ENCODE measurements at regions not wholly inside any gene's neighbourhood (a gene's known extent, or its start where the extent isn't known, plus 50 kb on each side); places are given as distances from the start of the nearest gene placed in this dataset.

DNA sequence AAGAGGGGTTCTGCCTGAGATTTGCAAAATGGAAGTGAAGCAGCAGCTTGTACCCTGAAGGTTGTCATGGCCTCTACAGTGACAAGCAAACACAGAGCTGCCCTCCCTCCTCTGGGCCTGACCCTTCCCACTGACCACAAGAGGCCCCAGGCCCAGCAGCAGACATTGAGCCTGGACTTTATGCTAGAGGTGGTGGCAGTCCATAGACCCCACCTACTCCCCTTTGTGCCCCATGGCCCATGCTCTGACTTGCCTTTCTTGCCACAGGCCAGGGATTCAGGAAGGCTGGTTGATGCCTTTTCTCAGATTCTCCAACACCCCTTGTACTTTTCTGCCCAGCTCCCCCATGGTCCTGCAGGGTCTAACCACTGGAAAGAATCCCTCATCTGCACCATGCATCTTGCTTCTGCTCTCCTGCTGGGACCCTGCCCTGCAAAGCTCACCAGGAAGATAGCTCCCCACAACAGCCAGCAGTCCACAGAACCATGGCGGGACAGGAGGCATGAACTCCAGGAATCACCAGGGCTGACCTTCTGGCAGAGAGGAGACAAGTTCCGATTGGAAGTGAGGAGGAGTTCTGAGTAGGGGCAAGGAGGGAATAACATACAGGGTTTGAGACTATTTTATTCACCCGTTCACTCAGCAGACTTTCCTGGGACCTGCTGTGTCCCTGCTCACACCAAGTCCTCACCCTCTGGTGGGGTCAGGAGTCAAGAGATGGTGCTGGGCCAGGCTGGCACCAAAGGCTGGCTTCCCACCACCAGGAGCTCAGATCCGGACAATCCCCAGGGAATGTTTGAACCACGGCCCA is 263.8 kb downstream of the SYK start:
- H3K9me3 ChIP-seq: no peaks in the 10 kb centered on the region
- WGBS, 2 donors: 79 to 94% methylated on average over 2 to 3 of the region's 5 CpGs

DNA sequence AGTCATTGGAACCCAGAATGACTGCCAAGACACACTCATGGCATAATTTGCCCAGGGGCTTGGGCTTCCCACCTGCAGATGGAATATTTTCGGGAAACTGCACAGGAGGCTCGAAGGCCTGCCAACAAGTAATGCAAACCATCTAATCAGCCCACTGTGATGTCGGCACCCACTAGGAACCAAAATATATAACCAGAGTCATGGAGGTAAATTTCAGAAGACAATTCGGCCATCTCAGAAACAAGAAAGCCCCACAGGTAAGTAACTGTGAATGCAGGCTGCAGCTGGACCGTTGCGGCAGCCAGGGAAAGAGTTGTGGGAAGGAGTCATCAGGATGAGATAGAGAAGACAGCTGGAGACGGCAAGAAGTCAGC is 264.4 kb downstream of the SYK start:
- TF ChIP-seq POLR2A (IDR thresholded peaks at IDR 0.05): no peak
- no peak for TF ChIP-seq CTCF (IDR thresholded peaks at IDR 0.05)
- intact Hi-C loops (cut with DNase I): no loop called here
- DNase-seq: no peak

More for the DNA sequence above, 263.8 kb downstream of the SYK start:
- H3K4me3 ChIP-seq: no peak overlapping the region
- peaks cover 0 to 5% (median 0%) of the 10 kb centered on the region in 4 donors for H3K27me3 ChIP-seq
- H3K4me1 ChIP-seq: peaks cover 11 to 19% (median 12%) of the 10 kb centered on the region in 3 donors
- no peak for DNase-seq
- intact Hi-C loops (cut with DNase I): no loop called here
- TF ChIP-seq CTCF (IDR thresholded peaks at IDR 0.05): no peak
- TF ChIP-seq POLR2A (IDR thresholded peaks at IDR 0.05): no peak
- no peaks in the 10 kb centered on the region for H3K36me3 ChIP-seq
- H3K27ac ChIP-seq: no peak overlapping the region

DNA sequence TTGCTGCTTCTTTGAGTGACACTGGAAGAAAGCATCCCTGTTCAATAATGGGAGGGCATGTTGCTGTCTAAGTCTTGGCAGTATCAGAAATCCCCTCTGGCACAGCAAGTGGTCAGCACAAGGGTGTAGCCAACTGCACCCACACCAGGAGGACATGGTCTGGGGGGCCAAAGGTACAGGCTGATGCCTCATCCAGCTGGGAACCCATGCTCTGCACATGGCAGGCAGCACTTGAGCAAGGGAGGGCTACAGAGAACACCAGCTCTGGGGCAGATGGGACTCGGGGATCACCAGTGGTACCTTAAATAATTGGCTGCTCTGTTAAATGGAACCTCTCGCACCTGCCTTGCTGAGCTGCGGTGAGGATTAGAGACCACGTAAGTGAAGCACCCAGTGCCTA is 265.2 kb downstream of the SYK start:
- no peak for DNase-seq
- no peak overlapping the region for H3K27ac ChIP-seq
- H3K4me3 ChIP-seq: no peak overlapping the region
- TF ChIP-seq CTCF (IDR thresholded peaks at IDR 0.05): no peak
- TF ChIP-seq POLR2A (IDR thresholded peaks at IDR 0.05): no peak
- 93 to 98% methylated on average over 3 to 4 of the region's 4 CpGs for WGBS, 2 donors
- H3K9me3 ChIP-seq: no peaks in the 10 kb centered on the region
- H3K27me3 ChIP-seq: peaks cover 0 to 5% (median 0%) of the 10 kb centered on the region in 4 donors
- intact Hi-C loops (cut with DNase I): no loop called here
- peaks cover under 1 to 14% (median 4%) of the 10 kb centered on the region in 3 donors for H3K4me1 ChIP-seq
- no peaks in the 10 kb centered on the region for H3K36me3 ChIP-seq

More for the DNA sequence above, 264.4 kb downstream of the SYK start:
- Histone ChIP-seq H3K4me3 (no peak overlapping the region), H3K27ac (no peak overlapping the region), H3K9me3 (no peaks in the 10 kb centered on the region), H3K36me3 (no peaks in the 10 kb centered on the region), H3K4me1 (peaks cover 5 to 14% (median 8%) of the 10 kb centered on the region in 3 donors), H3K27me3 (peaks cover 0 to 5% (median 0%) of the 10 kb centered on the region in 4 donors)
- WGBS, 2 donors: 74 to 87% methylated on average over 7 of the region's 7 CpGs

- Histone ChIP-seq H3K36me3 (no peaks in the 10 kb centered on the region), H3K9me3 (no peaks in the 10 kb centered on the region), H3K27me3 (peaks cover 0 to 5% (median 0%) of the 10 kb centered on the region in 4 donors), H3K4me3 (no peak overlapping the region), H3K27ac (no peak overlapping the region), H3K4me1 (peaks cover 2 to 14% (median 3%) of the 10 kb centered on the region in 3 donors)
- WGBS, 2 donors: 81 to 89% methylated on average over 4 of the region's 4 CpGs
- intact Hi-C loops (cut with DNase I): no loop called here
- DNase-seq: no peak
- no peak for TF ChIP-seq CTCF (IDR thresholded peaks at IDR 0.05)
- TF ChIP-seq POLR2A (IDR thresholded peaks at IDR 0.05): no peak
Observed at GRCh38 chr9:91067306-91067860, 265.8 kb downstream of the SYK start.

All from esophagus squamous epithelium (tissue), 5 donors.